Gastroesophageal sphincter (tissue), 3 donors: ENCODE measurements at regions not wholly inside any gene's neighbourhood (a gene's known extent, or its start where the extent isn't known, plus 50 kb on each side); places are given as distances from the start of the nearest gene placed in this dataset.

Experiments used
- EP300 ChIP-seq: sonication (generic); formaldehyde crosslinking; IDR thresholded peaks from one replicate; pipeline ENCODE4 v1.6.1; 2017; ENCODE audit warnings: antibody characterized with exemption, mild to moderate bottlenecking
- POLR2A ChIP-seq, 2 donors: fragments of 450-650 bp; IDR thresholded peaks; one replicate each; pipeline ENCODE4 v1.6.1; 2017; ENCODE audit warnings: antibody characterized with exemption in 2 of 2, mild to moderate bottlenecking in 2 of 2, moderate library complexity in 1 of 2
- POLR2AphosphoS5 ChIP-seq: sonication (generic); formaldehyde crosslinking; IDR thresholded peaks from one replicate; pipeline ENCODE4 v1.6.1; 2017; ENCODE audit warnings: antibody characterized with exemption
- TF ChIP-seq, protein P1 (sequence below), 4 experiments: fragments of 200-600 bp in 2 of 4; fragments of 450-650 bp in 2 of 4; sonication (generic) in 1 of 4; IDR thresholded peaks; one replicate each; pipeline ENCODE4 v1.5.1; 2017 to 2019; ENCODE audit warnings: antibody characterized with exemption in 4 of 4, mild to moderate bottlenecking in 2 of 4, moderate library complexity in 2 of 4

- no peak for TF ChIP-seq POLR2AphosphoS5
- TF ChIP-seq, protein P1, sequence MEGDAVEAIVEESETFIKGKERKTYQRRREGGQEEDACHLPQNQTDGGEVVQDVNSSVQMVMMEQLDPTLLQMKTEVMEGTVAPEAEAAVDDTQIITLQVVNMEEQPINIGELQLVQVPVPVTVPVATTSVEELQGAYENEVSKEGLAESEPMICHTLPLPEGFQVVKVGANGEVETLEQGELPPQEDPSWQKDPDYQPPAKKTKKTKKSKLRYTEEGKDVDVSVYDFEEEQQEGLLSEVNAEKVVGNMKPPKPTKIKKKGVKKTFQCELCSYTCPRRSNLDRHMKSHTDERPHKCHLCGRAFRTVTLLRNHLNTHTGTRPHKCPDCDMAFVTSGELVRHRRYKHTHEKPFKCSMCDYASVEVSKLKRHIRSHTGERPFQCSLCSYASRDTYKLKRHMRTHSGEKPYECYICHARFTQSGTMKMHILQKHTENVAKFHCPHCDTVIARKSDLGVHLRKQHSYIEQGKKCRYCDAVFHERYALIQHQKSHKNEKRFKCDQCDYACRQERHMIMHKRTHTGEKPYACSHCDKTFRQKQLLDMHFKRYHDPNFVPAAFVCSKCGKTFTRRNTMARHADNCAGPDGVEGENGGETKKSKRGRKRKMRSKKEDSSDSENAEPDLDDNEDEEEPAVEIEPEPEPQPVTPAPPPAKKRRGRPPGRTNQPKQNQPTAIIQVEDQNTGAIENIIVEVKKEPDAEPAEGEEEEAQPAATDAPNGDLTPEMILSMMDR (IDR thresholded peaks at IDR 0.05), result no peak
- TF ChIP-seq POLR2A (IDR thresholded peaks at IDR 0.05), result no peak
- no peak for TF ChIP-seq EP300
These were observed 579.1 kb downstream of the SPOCK3 start for GRCh38 chr4:166655231-166655630.
